HCT116 (cell line): ENCODE measurements at regions not wholly inside any gene's neighbourhood (a gene's known extent, or its start where the extent isn't known, plus 50 kb on each side); places are given as distances from the start of the nearest gene placed in this dataset.

ENCODE experiments used
- ATAC-seq: fragments of 200-7000 bp; cut with Tn5 transposase; 2 replicates; pipeline ENCODE4 v1.9.1; 2020; ENCODE audit warnings: mild to moderate bottlenecking, moderate library complexity
- BruUV-seq: library from RNA; stranded (reverse); fragments of 400-500 nt; replicated peaks from 2 replicates; lab custom pipeline; 2021; lab: Mats Ljungman, UMichigan
- CTCF ChIA-PET: fragments of 300-600 bp; sonication (Branson Sonifier 250); formaldehyde crosslinking; loops from one replicate; lab custom pipeline; 2021; ENCODE audit warnings: antibody characterized with exemption; lab: Charles Lee
- POLR2A ChIA-PET: fragments of 300-600, 350-600 bp; sonication (Branson Sonifier 250); formaldehyde crosslinking; loops from one replicate; lab custom pipeline; 2021; ENCODE audit warnings: antibody characterized with exemption; lab: Charles Lee
- RAD21 ChIA-PET, 2 experiments: fragments of 300-600 bp; sonication (Branson Sonifier 250); formaldehyde crosslinking; loops; one replicate each; lab custom pipeline; 2023; ENCODE audit warnings: low total read pairs in 2 of 2; ENCODE audit not compliant: uncharacterized antibody in 2 of 2, unreplicated experiment in 2 of 2, low non-redundant PET in 1 of 2; lab: Charles Lee
- DNase-seq: peaks from one replicate; pipeline ENCODE4 v3.0.0-alpha.2; 2010; ENCODE audit warnings: low read depth, low spot score
- H2AFZ ChIP-seq: fragments of 200-600 bp; shearing (Covaris generic), sonication (generic); 2 replicates; pipeline ENCODE4 v1.6.1; 2017; ENCODE audit warnings: low read depth, mixed run types, mixed read lengths, antibody characterized with exemption, low read length; ENCODE audit not compliant: poor library complexity, severe bottlenecking
- H3K27ac ChIP-seq: 2 replicates; pipeline ENCODE4 v1.5.1; 2012; ENCODE audit warnings: low read depth, low read length
- H3K27me3 ChIP-seq: fragments of 200-600 bp; sonication (generic); 2 replicates; pipeline ENCODE4 v1.6.1; 2016; ENCODE audit warnings: mixed run types, low read length, mixed read lengths; ENCODE audit not compliant: insufficient read depth
- H3K36me3 ChIP-seq, 2 experiments: fragments of 200-500 bp in 1 of 2; fragments of 200-600 bp in 1 of 2; sonication (Bioruptor generic) in 1 of 2; sonication (generic) in 1 of 2; 2 replicates each; pipeline versions ENCODE4 v1.5.1 to v1.6.1; 2014 to 2016; ENCODE audit warnings: low read length in 2 of 2, inconsistent platforms in 1 of 2, mixed read lengths in 1 of 2, mixed run types in 1 of 2; ENCODE audit not compliant: insufficient read depth in 2 of 2, control insufficient read depth in 1 of 2
- H3K4me1 ChIP-seq, 2 experiments: fragments of 200-600 bp in 1 of 2; sonication (generic) in 1 of 2; 2 replicates each; pipeline versions ENCODE4 v1.5.1 to v1.6.1; 2012 to 2017; ENCODE audit warnings: low read length in 2 of 2, inconsistent platforms in 1 of 2, mild to moderate bottlenecking in 1 of 2, mixed read lengths in 1 of 2, mixed run types in 1 of 2, moderate library complexity in 1 of 2; ENCODE audit not compliant: insufficient read depth in 2 of 2, control insufficient read depth in 1 of 2
- H3K4me2 ChIP-seq: fragments of 200-600 bp; sonication (generic); 2 replicates; pipeline ENCODE4 v1.6.1; 2017; ENCODE audit warnings: mixed run types, low read length, mixed read lengths
- H3K4me3 ChIP-seq, 2 experiments: fragments of 200-600 bp in 1 of 2; sonication (generic) in 1 of 2; replicated peaks in 1 of 2; 2 replicates each; pipeline ENCODE4 v1.5.1; 2011 to 2016; ENCODE audit warnings: low read length in 2 of 2, control low read depth in 1 of 2, low read depth in 1 of 2, mild to moderate bottlenecking in 1 of 2, mixed read lengths in 1 of 2, mixed run types in 1 of 2
- H3K79me2 ChIP-seq: fragments of 200-600 bp; sonication (generic); 2 replicates; pipeline ENCODE4 v1.6.1; 2017; ENCODE audit warnings: mild to moderate bottlenecking, mixed run types, low read length, moderate library complexity, mixed read lengths; ENCODE audit not compliant: insufficient read depth
- H3K9ac ChIP-seq: fragments of 200-600 bp; sonication (generic); 2 replicates; pipeline ENCODE4 v1.6.1; 2016; ENCODE audit warnings: low read length, mixed read lengths
- H3K9me2 ChIP-seq: fragments of 200-600 bp; sonication (generic), shearing (Covaris generic); 2 replicates; pipeline ENCODE4 v1.6.1; 2017; ENCODE audit warnings: mixed run types, mild to moderate bottlenecking, moderate library complexity; ENCODE audit not compliant: insufficient read depth
- H3K9me3 ChIP-seq, 2 experiments: fragments of 200-500 bp in 1 of 2; fragments of 200-600 bp in 1 of 2; sonication (Bioruptor generic) in 1 of 2; sonication (generic) in 1 of 2; 2 replicates each; pipeline ENCODE4 v1.6.1; 2014 to 2017; ENCODE audit warnings: low read length in 2 of 2, mixed read lengths in 2 of 2, inconsistent platforms in 1 of 2, low read depth in 1 of 2, mild to moderate bottlenecking in 1 of 2, mixed run types in 1 of 2, moderate library complexity in 1 of 2; ENCODE audit not compliant: control insufficient read depth in 1 of 2, insufficient read depth in 1 of 2
- H4K20me1 ChIP-seq: fragments of 200-600 bp; sonication (generic), shearing (Covaris generic); 2 replicates; pipeline ENCODE4 v1.6.1; 2017; ENCODE audit warnings: mixed run types, mild to moderate bottlenecking, moderate library complexity; ENCODE audit not compliant: insufficient read depth
- CBX3 ChIP-seq: IDR thresholded peaks from 2 replicates; pipeline ENCODE4 v1.6.1; 2012; ENCODE audit warnings: low read depth
- CTCF ChIP-seq, 3 experiments: fragments of 200-600 bp in 1 of 3; sonication (generic) in 1 of 3; IDR thresholded peaks in 2 of 3; conservative IDR thresholded peaks in 1 of 3; 2 replicates each; pipeline ENCODE4 v1.5.1; 2012 to 2017; ENCODE audit warnings: low read depth in 2 of 3, low read length in 2 of 3, antibody characterized with exemption in 1 of 3, borderline replicate concordance in 1 of 3, control low read depth in 1 of 3, mild to moderate bottlenecking in 1 of 3, mixed read lengths in 1 of 3, mixed run types in 1 of 3, moderate library complexity in 1 of 3; ENCODE audit not compliant: insufficient read depth in 1 of 3
- EZH2 ChIP-seq: fragments of 200-600 bp; sonication (generic); IDR thresholded peaks from 2 replicates; pipeline ENCODE4 v1.6.1; 2017; ENCODE audit warnings: antibody characterized with exemption, mixed run types
- EZH2phosphoT487 ChIP-seq: fragments of 200-600 bp; IDR thresholded peaks from 2 replicates; pipeline ENCODE4 v1.6.1; 2018; ENCODE audit warnings: antibody characterized with exemption, borderline replicate concordance
- FOSL1 ChIP-seq: IDR thresholded peaks from 2 replicates; pipeline ENCODE4 v1.6.1; 2012; ENCODE audit warnings: low read depth
- MAX ChIP-seq: IDR thresholded peaks from 2 replicates; pipeline ENCODE4 v1.6.1; 2012
- POLR2AphosphoS5 ChIP-seq: IDR thresholded peaks from 2 replicates; pipeline ENCODE4 v1.6.1; 2011; ENCODE audit warnings: mild to moderate bottlenecking, low read depth, low read length, moderate library complexity
- RAD21 ChIP-seq: IDR thresholded peaks from 2 replicates; pipeline ENCODE4 v1.6.1; 2012; ENCODE audit warnings: low read depth, mild to moderate bottlenecking
- REST ChIP-seq: IDR thresholded peaks from 2 replicates; pipeline ENCODE4 v1.6.1; 2012; ENCODE audit warnings: low read depth
- YY1 ChIP-seq: IDR thresholded peaks from 2 replicates; pipeline ENCODE4 v1.6.1; 2011; ENCODE audit warnings: low read length, low read depth, moderate library complexity, mild to moderate bottlenecking; ENCODE audit not compliant: insufficient replicate concordance; ENCODE audit errors: extremely low read depth
- ZFX ChIP-seq: fragments of 450-650 bp; IDR thresholded peaks from 2 replicates; pipeline ENCODE4 v1.6.1; 2017
- intact Hi-C: fragments of 100-400 bp; cut with micrococcal nuclease; formaldehyde crosslinking; loops from 2 replicates; pipeline ENCODE4 v1.10.0; 2022

GRCh38 chr16:80041410-80041809 lies 440.9 kb upstream of the MAF start:
- no peak overlapping the region for H3K4me2 ChIP-seq
- intact Hi-C loops: no loop called here
- no peak for TF ChIP-seq EZH2phosphoT487
- TF ChIP-seq MAX: no peak
- no peak for TF ChIP-seq REST
- no peak for TF ChIP-seq POLR2AphosphoS5
- no peak for TF ChIP-seq YY1
- TF ChIP-seq ZFX: no peak
- no peak for TF ChIP-seq RAD21
- no peak for TF ChIP-seq EZH2
- no peak for TF ChIP-seq CBX3
- no peak for TF ChIP-seq FOSL1
- no peak for TF ChIP-seq CTCF (IDR thresholded peaks at IDR 0.05 in 2 of 3, conservative IDR thresholded peaks at IDR 0.05 in 1 of 3; ENCODE audit: borderline replicate concordance in 1 of 3, insufficient read depth in 1 of 3, low read depth in 2 of 3, low read length in 2 of 3)
- no peak overlapping the region for H3K9ac ChIP-seq
- no peak overlapping the region for H3K27ac ChIP-seq
- POLR2A ChIA-PET: no interaction called here
- H3K27me3 ChIP-seq: no peaks in the 10 kb centered on the region
- no peak overlapping the region for H2AFZ ChIP-seq
- no peaks in the 10 kb centered on the region for H3K79me2 ChIP-seq
- no peaks in the 10 kb centered on the region for H3K4me1 ChIP-seq
- no peaks in the 10 kb centered on the region for H4K20me1 ChIP-seq
- DNase-seq: no peak
- no peak for ATAC-seq
- no peaks in the 10 kb centered on the region for H3K36me3 ChIP-seq
- CTCF ChIA-PET: no interaction called here
- H3K9me2 ChIP-seq: no peaks in the 10 kb centered on the region
- H3K9me3 ChIP-seq: peaks cover 51 to 74% of the 10 kb centered on the region in 2 experiments; a peak in 3 of 4 replicates
- RAD21 ChIA-PET: no interaction called here
- BruUV-seq: no TSS peak
- H3K4me3 ChIP-seq: no peak overlapping the region
